ACHN (cell line): ENCODE measurements at regions not wholly inside any gene's neighbourhood (a gene's known extent, or its start where the extent isn't known, plus 50 kb on each side); places are given as distances from the start of the nearest gene placed in this dataset.
"Not testable (repeated sequence)": the region's sequence is repeated elsewhere in the genome, so short reads cannot be mapped to it uniquely, and the experiment has no call there.

Source experiments
- DNase-seq: peaks from one replicate; pipeline ENCODE4 v3.0.0-alpha.2; 2015
- in situ Hi-C: cut with HindIII; loops from 2 replicates; pipeline ENCODE4 v1.10.0; 2017; ENCODE audit warnings: low sequenced_read_pairs, low pct_ligation_motif_present, low pct_unique_long_range_greater_than_20kb

DNA sequence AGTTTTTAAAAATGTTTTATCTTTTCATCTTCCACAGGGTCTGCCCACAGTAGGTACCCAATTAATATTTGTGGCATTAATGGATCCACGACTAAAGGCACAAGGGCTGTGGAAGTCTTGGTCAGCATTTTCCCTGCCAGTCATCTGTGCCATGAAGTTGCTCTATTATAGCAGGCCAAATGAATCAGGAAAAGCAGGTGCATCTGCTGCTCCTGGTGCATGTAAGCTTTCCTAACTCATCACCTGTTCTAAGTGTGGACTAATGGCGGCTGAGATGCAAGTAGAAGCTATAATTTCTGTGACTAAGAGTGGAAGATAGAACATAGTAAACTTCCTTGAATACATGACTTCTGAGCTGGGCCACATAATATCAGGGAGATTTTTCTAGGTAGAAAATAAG lies 182.5 kb upstream of the TENM4 start:
- in situ Hi-C loops = no loop called here
- DNase-seq = no peak

DNA sequence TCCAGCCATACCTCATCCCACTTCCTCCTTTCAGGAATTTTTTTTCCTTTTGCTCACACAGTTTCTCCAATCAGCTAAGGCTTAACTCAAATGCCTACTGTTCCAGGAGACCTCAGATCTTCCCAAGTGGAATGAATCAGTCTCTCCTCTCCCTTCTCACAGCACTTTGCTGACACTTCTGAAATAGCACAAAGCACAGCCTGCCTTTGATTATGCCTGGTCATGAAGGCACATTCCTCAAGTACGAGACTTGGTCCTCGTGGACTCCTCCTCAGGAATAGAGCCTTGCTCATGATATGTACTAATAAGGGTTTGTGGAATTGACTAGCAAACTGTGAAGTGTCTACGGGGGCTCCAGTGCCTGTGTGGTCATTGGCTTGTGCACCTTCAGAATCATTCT lies 176.7 kb upstream of the TENM4 start:
- in situ Hi-C loops = no loop called here
- no peak for DNase-seq

DNA sequence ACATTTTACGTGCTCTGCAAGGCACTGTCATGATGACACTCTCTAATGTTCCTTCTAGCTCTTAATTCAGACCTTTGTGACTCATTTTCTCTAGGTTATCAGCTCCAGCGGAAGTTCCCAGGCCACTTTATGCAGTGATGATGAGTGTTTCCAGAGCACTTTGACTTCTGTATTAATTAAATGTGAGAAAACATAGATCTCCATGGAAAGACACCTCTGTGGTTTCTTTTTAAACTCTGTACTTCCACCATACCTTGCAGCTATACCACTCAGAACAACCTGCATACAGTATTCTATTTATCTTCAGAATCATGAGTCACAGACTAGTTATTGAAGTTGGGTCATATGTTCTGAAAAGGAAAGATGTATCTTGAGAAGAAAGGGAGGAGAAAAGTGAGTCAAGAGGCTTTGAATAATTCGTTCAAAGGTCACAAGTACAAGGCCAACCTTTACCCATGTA lies 175.6 kb upstream of the TENM4 start:
- DNase-seq = no peak
- in situ Hi-C loops = no loop called here

DNA sequence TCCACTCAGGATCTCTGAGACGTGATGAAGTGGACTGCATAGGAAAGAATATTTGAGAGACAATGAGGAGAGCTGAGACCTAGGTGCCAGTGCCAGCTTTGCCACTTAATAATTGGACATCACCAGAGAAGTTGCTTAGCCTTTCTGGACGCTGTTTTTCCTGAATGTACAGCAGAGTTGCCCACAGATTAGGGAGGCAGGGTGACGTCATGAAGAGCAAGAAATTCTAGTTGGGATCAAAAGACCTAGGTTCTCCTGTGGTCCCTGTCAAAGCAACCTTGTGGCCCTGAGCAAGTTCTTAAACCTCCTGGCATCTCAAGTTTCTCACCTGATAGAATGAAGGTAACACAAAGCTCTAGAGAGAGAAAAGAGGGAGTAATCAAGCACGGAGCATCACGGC lies 174.6 kb upstream of the TENM4 start:
- DNase-seq = no peak
- in situ Hi-C loops = no loop called here

DNA sequence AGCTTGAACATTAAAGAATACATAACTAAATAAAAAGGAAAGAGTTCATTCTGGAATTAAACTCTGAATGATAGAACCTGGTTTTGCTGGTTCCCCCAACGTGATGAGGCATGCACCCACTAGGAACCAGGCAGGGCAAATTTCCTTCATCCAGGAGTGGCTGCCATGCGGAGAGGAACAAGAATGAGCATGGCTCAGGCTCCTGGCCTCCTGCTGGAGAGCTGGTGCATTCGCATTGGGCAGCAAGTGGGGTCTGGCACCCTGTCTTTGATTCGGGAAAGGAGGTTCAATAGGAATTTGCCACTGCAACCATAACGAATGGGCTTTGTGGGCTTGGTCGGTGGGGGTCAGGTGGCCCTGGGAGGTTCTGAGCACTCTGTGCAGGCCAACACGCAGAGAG lies 169.8 kb upstream of the TENM4 start:
- no peak for DNase-seq
- in situ Hi-C loops = no loop called here

DNA sequence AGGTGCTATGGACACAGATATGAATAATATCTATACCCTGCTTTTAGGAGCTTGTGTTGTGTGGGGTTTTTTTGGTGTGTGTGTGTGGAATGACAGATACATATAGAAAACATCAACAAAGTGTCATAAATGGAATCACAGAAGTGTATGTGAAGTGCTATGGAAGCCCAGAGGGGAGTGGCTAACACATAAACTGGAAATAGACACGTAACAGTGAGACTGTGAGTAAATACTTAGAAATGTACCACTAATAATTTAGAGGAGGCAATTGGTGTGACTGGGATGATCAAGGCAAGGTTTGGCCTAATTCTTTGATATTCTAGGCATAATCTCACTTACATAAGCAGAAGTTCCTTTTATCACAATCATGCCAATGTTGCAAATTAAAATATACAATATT lies 169.3 kb upstream of the TENM4 start:
- in situ Hi-C loops = no loop called here
- DNase-seq = no peak

DNA sequence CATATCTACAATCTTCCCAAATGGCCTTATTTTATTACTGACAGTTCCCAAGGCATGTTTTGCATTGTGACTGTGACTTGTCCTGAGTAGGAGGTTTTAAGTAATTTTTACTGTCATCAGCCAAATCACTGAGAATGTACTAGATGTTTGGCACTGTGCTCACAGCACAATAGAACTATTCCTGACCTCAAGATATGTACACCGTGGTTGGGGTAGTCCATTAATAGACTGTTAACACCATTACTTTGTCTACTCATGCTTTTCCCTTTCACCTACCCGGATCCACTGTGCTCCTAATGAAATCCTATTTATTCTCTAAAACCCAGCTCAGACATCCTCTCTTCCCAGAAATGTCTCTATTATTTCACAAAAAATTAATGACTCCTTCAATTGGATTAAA lies 168.7 kb upstream of the TENM4 start:
- DNase-seq = no peak
- in situ Hi-C loops = no loop called here

DNA sequence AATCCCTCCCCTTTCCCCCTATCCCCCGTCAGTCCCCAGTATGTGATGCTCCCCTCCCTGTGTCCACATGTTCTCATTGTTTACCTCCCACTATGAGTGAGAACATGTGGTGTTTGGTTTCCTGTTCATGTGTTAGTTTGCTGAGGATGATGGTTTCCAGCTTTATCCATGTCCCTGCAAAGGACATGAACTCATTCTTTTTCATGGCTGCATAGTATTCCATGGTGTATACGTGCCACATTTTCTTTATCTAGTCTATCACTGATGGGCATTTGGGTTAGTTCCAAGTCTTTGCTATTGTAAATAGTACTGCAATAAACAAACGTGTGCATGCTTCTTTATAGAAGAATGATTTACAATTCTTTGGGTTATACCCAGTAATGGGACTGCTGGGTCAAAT lies 165.6 kb upstream of the TENM4 start:
- in situ Hi-C loops = not testable (repeated sequence)

DNA sequence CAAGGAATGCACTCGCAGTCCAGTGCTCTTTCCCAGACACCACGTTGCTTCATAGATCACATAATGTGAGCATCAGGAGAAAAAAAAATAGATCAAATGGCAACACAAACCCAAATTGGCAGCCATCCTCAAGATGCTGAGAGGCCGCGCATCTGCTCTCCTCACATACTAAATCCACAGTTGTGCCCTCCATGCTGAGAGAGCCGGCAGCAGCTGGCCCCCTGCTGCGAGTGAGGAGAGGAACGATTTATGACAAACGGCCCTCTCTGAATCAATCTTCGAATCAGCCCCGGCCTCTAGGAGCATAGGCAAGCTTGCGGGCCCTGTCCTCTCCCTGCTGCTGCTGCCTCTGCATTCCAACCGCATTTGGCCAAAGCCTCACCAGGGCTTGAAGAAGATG lies 159.9 kb upstream of the TENM4 start:
- no peak for DNase-seq
- in situ Hi-C loops = no loop called here

More for the DNA sequence above, 165.6 kb upstream of the TENM4 start:
- DNase-seq = not testable (repeated sequence)

DNA sequence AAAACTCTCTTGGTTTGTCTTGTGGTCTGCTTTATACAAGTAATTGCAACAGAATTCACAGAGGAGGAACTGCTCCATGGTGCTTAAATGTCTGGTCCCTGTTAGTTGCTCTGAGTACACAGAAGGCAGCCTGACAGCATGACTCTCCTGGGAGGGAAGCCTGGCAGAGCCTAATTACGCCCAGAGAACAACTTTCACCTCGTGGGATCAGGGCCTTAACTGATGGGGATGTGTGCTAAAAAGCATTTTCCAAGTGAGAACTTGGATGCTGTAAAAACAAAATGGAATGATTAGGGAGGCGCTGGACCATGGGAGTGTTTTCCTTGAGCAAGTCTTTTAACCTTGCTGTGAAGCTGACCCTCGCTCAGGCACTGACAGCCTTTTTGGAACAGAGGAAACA lies 154.0 kb upstream of the TENM4 start:
- in situ Hi-C loops = no loop called here
- no peak for DNase-seq

DNA sequence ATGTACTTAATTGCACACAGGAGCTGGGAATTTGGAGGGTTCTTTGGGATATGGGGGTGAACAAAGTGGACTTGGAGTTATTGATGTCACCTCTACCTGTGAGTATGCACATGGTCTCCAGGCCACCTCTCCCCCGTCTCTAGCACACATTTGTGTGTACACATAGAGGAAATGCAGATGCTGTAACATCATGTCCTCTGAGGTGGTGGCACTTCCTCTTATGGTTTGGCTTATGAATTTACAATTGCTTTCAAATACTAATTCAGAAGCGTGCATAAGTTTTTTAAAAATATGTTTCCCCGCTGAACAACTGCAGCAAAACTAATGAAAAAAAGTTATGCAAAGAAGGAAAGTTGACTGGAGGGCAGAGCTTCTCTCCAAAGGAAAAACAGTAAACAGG lies 152.0 kb upstream of the TENM4 start:
- in situ Hi-C loops = no loop called here
- DNase-seq = no peak

DNA sequence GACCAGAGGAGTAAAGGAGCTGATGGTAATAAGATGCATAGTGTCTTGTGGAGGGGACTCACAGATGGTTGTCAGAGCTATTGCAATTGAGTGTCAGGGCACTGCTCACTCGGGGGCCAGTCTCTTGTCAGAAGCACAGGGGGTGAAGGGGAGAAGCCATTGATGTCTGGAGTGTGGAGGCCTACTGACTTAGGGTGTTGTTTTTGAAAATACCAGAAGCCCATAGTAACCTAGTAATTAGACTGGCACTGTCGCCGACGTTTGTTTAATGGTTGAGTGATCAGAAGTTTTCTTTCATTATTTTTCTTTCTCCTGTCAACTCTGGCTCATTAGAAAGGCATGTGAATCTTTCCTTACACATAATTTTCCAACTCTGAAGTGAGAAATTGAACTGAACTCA lies 151.6 kb upstream of the TENM4 start:
- in situ Hi-C loops = no loop called here

DNA sequence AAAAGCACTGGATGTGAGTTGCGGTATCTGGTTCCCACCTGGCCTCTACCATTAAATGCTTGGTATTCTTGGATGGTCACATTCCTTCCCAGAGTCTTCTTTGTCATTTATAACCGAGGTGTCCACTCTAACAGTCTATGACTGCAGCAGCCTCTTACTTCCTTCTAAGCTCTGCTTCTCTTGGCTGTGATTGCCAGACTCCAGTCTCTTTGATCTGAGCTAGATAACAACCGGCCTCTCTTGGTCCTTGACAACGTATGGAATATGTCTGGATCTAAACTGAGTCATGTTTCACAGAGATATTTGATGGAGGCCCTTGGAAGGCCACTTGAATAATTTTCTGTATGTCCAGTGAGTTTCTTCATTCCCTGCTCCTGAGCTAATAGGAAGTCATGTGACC lies 141.6 kb upstream of the TENM4 start:
- in situ Hi-C loops = no loop called here
- no peak for DNase-seq

More for the DNA sequence above, 151.6 kb upstream of the TENM4 start:
- DNase-seq = no peak

DNA sequence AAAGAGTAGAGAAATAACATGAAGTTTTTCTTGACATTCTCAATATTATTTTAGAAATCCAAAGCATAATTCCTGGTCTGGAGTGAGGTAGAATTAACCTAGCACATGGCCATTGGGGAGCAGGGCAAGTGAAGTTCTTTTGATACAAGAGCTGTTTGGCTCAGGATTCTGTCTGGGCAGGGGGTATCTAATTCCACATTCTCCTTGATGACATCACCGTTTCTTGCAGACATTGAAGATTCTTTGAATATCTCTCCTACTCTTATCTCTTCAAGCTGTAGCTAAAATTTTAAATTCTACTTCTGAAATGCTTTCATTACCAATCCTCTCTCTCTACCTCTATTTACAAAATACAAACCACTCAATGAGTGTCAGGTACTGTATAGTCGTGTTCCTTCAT lies 138.2 kb upstream of the TENM4 start:
- in situ Hi-C loops = no loop called here
- DNase-seq = no peak

DNA sequence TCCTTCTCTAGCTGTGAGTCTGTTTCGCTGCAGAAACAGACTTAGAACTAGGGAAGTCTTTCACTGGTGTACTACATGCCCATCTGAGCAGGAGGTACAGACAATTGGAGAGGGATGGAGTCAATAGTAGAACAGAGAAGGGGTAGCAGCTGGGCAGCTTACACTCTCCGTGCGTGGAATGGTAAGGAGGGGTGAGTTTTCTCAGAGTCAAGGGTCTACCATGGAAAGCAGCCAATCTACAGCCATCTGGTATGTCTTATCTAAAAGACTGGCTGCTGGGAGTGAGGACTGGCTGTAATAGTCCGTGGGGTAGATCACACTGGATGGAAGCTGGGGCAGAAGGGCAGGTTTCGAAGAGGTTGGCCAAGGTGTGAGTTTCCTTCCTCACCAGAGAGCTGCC lies 137.3 kb upstream of the TENM4 start:
- in situ Hi-C loops = no loop called here
- no peak for DNase-seq

DNA sequence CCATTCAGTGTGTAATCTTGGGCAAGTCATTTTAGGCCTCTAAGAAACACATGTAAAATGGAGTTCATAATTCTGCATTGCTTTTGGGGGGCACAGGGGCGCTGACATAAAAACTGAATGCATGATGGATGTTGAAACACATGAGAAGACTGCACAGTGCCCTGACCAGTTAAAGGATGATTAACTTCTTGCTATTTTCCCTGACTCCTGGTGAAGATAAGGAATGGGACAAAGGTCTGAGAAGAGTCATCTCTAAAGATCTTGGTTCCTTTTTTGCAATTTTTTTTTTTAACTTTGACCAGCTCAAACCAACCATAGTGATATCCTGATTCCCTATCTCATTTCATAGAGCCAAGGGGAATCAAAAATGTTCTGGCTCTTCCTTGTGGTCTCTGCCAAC lies 134.9 kb upstream of the TENM4 start:
- in situ Hi-C loops = no loop called here

DNA sequence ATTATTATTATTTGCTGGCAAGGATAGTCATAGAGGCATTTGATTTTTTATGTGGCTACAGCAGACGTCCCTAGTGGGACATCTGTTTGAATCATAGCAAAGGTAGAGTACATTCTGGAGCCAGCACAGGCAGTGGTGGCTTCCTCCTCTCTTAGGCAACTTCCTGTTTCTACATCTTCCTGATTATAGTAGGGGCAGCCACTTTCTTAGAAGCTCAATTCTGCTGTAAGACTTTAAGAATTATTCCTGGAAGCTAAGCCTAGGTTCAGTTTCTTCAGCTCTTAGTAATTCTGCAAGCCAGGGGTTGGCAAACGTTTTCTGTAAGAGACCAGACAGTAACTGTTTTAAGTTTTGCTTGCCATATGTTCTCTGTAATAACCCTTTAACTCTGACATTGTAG lies 129.3 kb upstream of the TENM4 start:
- in situ Hi-C loops = no loop called here
- no peak for DNase-seq

More for the DNA sequence above, 134.9 kb upstream of the TENM4 start:
- no peak for DNase-seq

DNA sequence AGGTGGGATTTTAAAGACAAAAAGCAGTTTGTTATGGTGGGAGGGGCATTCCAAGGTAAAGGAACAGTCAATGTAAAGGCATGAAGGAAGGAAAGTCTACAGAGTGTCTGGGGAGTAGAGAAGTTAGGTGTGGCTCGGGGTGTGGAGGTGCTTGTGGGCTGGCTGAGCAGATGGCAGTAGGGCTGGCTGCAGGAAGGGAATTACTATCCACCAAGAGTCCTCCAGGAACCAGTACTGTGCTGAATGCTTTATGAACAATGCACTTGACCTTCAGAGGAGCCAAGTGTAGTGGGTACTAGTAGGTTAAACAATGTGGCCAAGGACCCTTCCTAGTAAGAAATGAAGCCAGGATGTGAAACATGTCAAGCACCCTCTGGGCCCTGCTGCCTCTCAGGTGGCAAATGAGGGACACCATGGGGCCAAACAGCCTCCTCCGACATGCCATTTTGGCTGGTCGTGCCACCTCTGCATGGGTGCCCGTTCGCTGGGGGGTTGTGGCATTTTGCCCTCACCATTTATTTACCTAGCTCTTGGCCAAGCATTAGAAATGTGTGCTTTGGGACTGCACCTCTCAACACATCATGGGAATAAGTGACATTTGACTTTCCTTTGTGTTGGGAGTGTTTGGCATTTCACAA lies 123.6 kb upstream of the TENM4 start:
- in situ Hi-C loops = no loop called here

DNA sequence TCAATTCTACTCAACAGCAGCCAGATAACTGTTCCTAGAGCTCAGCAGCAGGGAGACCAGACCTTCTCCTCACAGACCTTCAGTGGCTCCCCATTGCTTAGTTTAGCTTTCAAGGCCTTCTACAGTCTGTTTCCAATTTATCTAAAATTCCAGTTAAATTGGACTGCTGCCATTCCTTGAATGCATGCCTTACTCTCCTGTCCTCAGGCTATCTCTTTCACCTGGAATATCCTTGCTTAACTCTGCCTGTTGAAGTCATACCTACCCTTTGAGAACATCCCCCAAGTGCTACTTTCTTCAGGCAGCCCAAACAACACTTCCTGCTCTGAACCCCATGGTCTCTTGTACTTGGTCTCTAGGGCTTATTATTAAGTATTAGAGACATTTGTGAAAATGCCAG lies 120.7 kb upstream of the TENM4 start:
- in situ Hi-C loops = no loop called here
- no peak for DNase-seq

More for the DNA sequence above, 123.6 kb upstream of the TENM4 start:
- no peak for DNase-seq

DNA sequence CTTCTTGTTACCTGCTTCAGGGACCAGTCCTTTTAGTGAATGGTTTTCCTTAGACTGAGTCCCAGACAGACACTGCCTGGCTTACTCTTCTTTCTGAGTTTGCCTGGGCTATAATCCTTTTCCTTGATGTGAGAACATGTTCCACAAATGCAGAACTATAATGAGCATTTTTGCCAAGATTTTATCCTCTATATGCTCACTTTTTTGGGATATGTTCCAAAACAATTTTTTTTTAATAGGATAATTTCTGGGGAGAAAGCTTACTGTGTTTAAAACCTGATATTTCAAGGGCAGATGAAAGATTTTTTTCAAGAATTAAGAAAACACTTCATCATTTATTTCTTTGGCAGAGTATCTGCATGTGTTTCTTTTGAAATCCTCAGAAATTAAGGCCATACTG lies 110.0 kb upstream of the TENM4 start:
- no peak for DNase-seq
- in situ Hi-C loops = no loop called here

DNA sequence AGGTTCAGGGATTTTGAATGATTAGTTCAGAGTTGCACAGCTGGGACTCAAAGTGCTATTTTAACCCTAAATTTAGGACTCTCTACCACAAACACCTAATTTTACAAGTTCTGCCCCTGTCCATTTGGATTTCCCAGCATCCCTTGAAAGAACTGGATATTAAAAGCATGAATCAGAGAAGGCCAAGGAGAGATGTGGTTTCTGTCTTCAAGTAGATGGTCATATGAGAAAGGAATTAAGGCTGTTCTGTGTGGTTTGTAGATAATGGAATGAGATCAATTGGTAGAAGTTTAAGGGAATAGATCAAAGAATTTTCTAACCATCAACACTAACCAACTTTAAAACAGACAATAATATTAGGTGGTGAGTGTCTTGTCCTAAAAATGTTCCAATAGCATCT lies 106.4 kb upstream of the TENM4 start:
- no peak for DNase-seq
- in situ Hi-C loops = no loop called here
